HepG2 (cell line): ENCODE measurements at regions not wholly inside any gene's neighbourhood (a gene's known extent, or its start where the extent isn't known, plus 50 kb on each side); places are given as distances from the start of the nearest gene placed in this dataset.

Experiments
- ATAC-seq: fragments of 200-7000 bp; cut with Tn5 transposase; 3 replicates; pipeline ENCODE4 v1.9.1; 2020; ENCODE audit warnings: mild to moderate bottlenecking, moderate library complexity
- BruUV-seq: library from RNA; stranded (reverse); fragments of 400-500 nt; replicated peaks from 2 replicates; lab custom pipeline; 2021; lab: Mats Ljungman, UMichigan
- CTCF ChIA-PET: fragments of 300-600 bp; formaldehyde crosslinking; extraction: SDS; loops from one replicate; lab custom pipeline; 2021; ENCODE audit warnings: low total read pairs, inconsistent platforms, low intra/inter-chr PET ratio; lab: Yijun Ruan, JAX
- POLR2A ChIA-PET: fragments of 350-600 bp; sonication (Branson Sonifier 250); formaldehyde crosslinking; loops from one replicate; lab custom pipeline; 2020; ENCODE audit warnings: antibody characterized with exemption, inconsistent platforms; lab: Yijun Ruan, JAX
- DNase-seq: peaks from one replicate; pipeline ENCODE4 v3.0.0-alpha.2; 2015; ENCODE audit warnings: low spot score
- FAIRE-seq: peaks from 3 replicates; lab custom pipeline; 2011; peaks lifted over from hg19 to GRCh38; lab: Jason Lieb, UNC
- H2AFZ ChIP-seq: one replicate; pipeline ENCODE4 v1.6.1; 2011; ENCODE audit warnings: low read length, inconsistent platforms
- H3K27ac ChIP-seq: fragments of 300-600 bp; 3 replicates; pipeline ENCODE4 v1.8.0; 2011; ENCODE audit warnings: mixed run types, mild to moderate bottlenecking, mixed read lengths, low read length, inconsistent platforms; ENCODE audit not compliant: insufficient read depth; ENCODE audit errors: extremely low read length
- H3K27me3 ChIP-seq, 2 experiments: fragments of 200-600 bp in 1 of 2; 2 replicates in 1 of 2; 3 replicates in 1 of 2; pipeline versions ENCODE4 v1.6.0 to v1.8.0; 2011; ENCODE audit warnings: low read length in 2 of 2, mild to moderate bottlenecking in 2 of 2, moderate library complexity in 2 of 2, inconsistent platforms in 1 of 2; ENCODE audit not compliant: insufficient read depth in 2 of 2, control insufficient read depth in 1 of 2
- H3K36me3 ChIP-seq, 2 experiments: fragments of 200-600 bp in 1 of 2; replicated peaks in 1 of 2; 2 replicates in 1 of 2; 3 replicates in 1 of 2; pipeline versions ENCODE4 v1.5.1 to v1.8.0; 2011; ENCODE audit warnings: low read length in 2 of 2, inconsistent platforms in 1 of 2; ENCODE audit not compliant: insufficient read depth in 2 of 2, control insufficient read depth in 1 of 2
- H3K4me1 ChIP-seq: 2 replicates; pipeline ENCODE4 v1.5.1; 2012; ENCODE audit warnings: low read length, inconsistent platforms; ENCODE audit not compliant: insufficient read depth
- H3K4me2 ChIP-seq: 2 replicates; pipeline ENCODE4 v1.6.0; 2011; ENCODE audit warnings: low read depth, low read length, inconsistent platforms
- H3K4me3 ChIP-seq, 3 experiments: fragments of 200-600 bp in 1 of 3; sonication (generic), shearing (Covaris generic) in 1 of 3; replicated peaks in 1 of 3; 2 replicates each; pipeline ENCODE4 v1.5.1; 2011 to 2016; ENCODE audit warnings: low read length in 3 of 3, inconsistent platforms in 2 of 3, low read depth in 2 of 3, mild to moderate bottlenecking in 2 of 3, control low read depth in 1 of 3, mixed read lengths in 1 of 3; ENCODE audit not compliant: insufficient read depth in 1 of 3
- H3K79me2 ChIP-seq: one replicate; pipeline ENCODE4 v1.6.1; 2011; ENCODE audit warnings: low read length, inconsistent platforms; ENCODE audit not compliant: insufficient read depth
- H3K9ac ChIP-seq: 2 replicates; pipeline ENCODE4 v1.6.0; 2011; ENCODE audit warnings: mild to moderate bottlenecking, low read depth, low read length, inconsistent platforms; ENCODE audit not compliant: insufficient read depth
- H3K9me3 ChIP-seq: 2 replicates; pipeline ENCODE4 v1.5.1; 2012; ENCODE audit warnings: mild to moderate bottlenecking, low read length
- H4K20me1 ChIP-seq: 2 replicates; pipeline ENCODE4 v1.6.0; 2011; ENCODE audit warnings: inconsistent platforms, mild to moderate bottlenecking, low read length, moderate library complexity; ENCODE audit not compliant: insufficient read depth
- CREBL2 ChIP-seq: sonication (generic); formaldehyde crosslinking; IDR thresholded peaks from 2 replicates; pipeline ENCODE4 v1.8.1; 2023; ENCODE audit warnings: missing genetic modification reagents, mild to moderate bottlenecking, borderline replicate concordance
- HNRNPLL ChIP-seq: fragments of 200-400 bp; formaldehyde crosslinking; IDR thresholded peaks from 2 replicates; pipeline ENCODE4 v1.6.1; 2017; ENCODE audit warnings: mild to moderate bottlenecking, low read depth, low read length; ENCODE audit not compliant: poor library complexity, severe bottlenecking
- HOXA7 ChIP-seq: sonication (generic); formaldehyde crosslinking; IDR thresholded peaks from 2 replicates; pipeline ENCODE4 v1.8.1; 2022; ENCODE audit warnings: mild to moderate bottlenecking, missing genetic modification reagents, moderate library complexity
- IKZF4 ChIP-seq: sonication (generic); formaldehyde crosslinking; IDR thresholded peaks from 2 replicates; pipeline ENCODE4 v1.5.1; 2020; ENCODE audit warnings: borderline replicate concordance, mild to moderate bottlenecking, low read depth, missing genetic modification reagents; ENCODE audit errors: not compliant biosample characterization
- NFYB ChIP-seq: sonication (generic); formaldehyde crosslinking; IDR thresholded peaks from 2 replicates; pipeline ENCODE4 v1.4.0; 2020; ENCODE audit warnings: missing genetic modification reagents
- SNAPC5 ChIP-seq: sonication (generic); formaldehyde crosslinking; IDR thresholded peaks from 2 replicates; pipeline ENCODE4 v1.8.1; 2023; ENCODE audit warnings: mild to moderate bottlenecking, missing genetic modification reagents, borderline replicate concordance
- TFE3 ChIP-seq: IDR thresholded peaks from 2 replicates; pipeline ENCODE4 v1.6.1; 2016
- UBTF ChIP-seq: sonication (generic); formaldehyde crosslinking; IDR thresholded peaks from 2 replicates; pipeline ENCODE4 v1.4.0; 2020; ENCODE audit warnings: mild to moderate bottlenecking, missing genetic modification reagents
- ZBTB3 ChIP-seq: sonication (generic); formaldehyde crosslinking; IDR thresholded peaks from 2 replicates; pipeline ENCODE4 v1.4.0; 2020; ENCODE audit warnings: low read depth, mild to moderate bottlenecking, moderate library complexity, missing genetic modification reagents, borderline replicate concordance
- ZBTB42 ChIP-seq: sonication (generic); formaldehyde crosslinking; IDR thresholded peaks from 2 replicates; pipeline ENCODE4 v1.5.0; 2020; ENCODE audit warnings: mild to moderate bottlenecking, missing genetic modification reagents
- ZFP36 ChIP-seq: fragments of 150-350 bp; IDR thresholded peaks from 2 replicates; pipeline ENCODE4 v1.6.1; 2018; ENCODE audit warnings: borderline replicate concordance, low read length, low read depth; ENCODE audit not compliant: partially characterized antibody
- ZNF263 ChIP-seq: sonication (generic); formaldehyde crosslinking; IDR thresholded peaks from 2 replicates; pipeline ENCODE4 v1.4.0; 2020; ENCODE audit warnings: missing genetic modification reagents
- ZNF350 ChIP-seq: sonication (generic); formaldehyde crosslinking; IDR thresholded peaks from 2 replicates; pipeline ENCODE4 v1.4.0; 2020; ENCODE audit warnings: mild to moderate bottlenecking, low read depth, missing genetic modification reagents, borderline replicate concordance
- ZNF607 ChIP-seq: sonication (generic); formaldehyde crosslinking; IDR thresholded peaks from 2 replicates; pipeline ENCODE4 v1.5.1; 2020; ENCODE audit warnings: missing genetic modification reagents, mild to moderate bottlenecking, borderline replicate concordance
- ZNF841 ChIP-seq: sonication (generic); formaldehyde crosslinking; IDR thresholded peaks from 2 replicates; pipeline ENCODE4 v1.8.1; 2023; ENCODE audit warnings: missing genetic modification reagents, borderline replicate concordance
- ZNF883 ChIP-seq: sonication (generic); formaldehyde crosslinking; IDR thresholded peaks from 2 replicates; pipeline ENCODE4 v1.5.1; 2020; ENCODE audit warnings: mild to moderate bottlenecking, missing genetic modification reagents; ENCODE audit errors: not compliant biosample characterization
- ZSCAN21 ChIP-seq: sonication (generic); formaldehyde crosslinking; IDR thresholded peaks from 2 replicates; pipeline ENCODE4 v1.8.0; 2022; ENCODE audit warnings: mild to moderate bottlenecking, missing genetic modification reagents, moderate library complexity, borderline replicate concordance
- WGBS: methylation state at CpG from one replicate; pipeline ENCODE4 v1.1.6; 2017; ENCODE audit warnings: low lambda C conversion rate; 5-methylcytosine and 5-hydroxymethylcytosine counted together
- in situ Hi-C: cut with HindIII; loops from 2 replicates; pipeline ENCODE4 v1.10.0; 2017; ENCODE audit warnings: low pct_unique_long_range_greater_than_20kb; ENCODE audit not compliant: extremely low pct_ligation_motif_present
- intact Hi-C: fragments of 100-400 bp; cut with micrococcal nuclease; formaldehyde crosslinking; loops from one replicate; pipeline ENCODE4 v1.10.0; 2022; ENCODE audit not compliant: unreplicated experiment

GRCh38 chr5:30749971-30750370 is 443.5 kb upstream of the CDH6 start (continued):
- TF ChIP-seq UBTF (CRISPR knock-in tag) (no peak), HNRNPLL (no peak), NFYB (CRISPR knock-in tag) (no peak), CREBL2 (CRISPR knock-in tag) (no peak), TFE3 (CRISPR knock-in tag) (no peak), ZNF607 (CRISPR knock-in tag) (no peak)

- ChIA-PET POLR2A (no interaction called here), CTCF (no interaction called here)
- DNase-seq (no peak), ATAC-seq (no peak)
- WGBS, result 0% methylated on average over 4 of the region's 4 CpGs
- H3K79me2 ChIP-seq, result no peaks in the 10 kb centered on the region
- H3K27me3 ChIP-seq, result no peaks in the 10 kb centered on the region
- in situ Hi-C loops (no loop called here), intact Hi-C loops (no loop called here)
- no peak overlapping the region for H3K4me2 ChIP-seq
- no peaks in the 10 kb centered on the region for H4K20me1 ChIP-seq
- H3K4me1 ChIP-seq, result no peaks in the 10 kb centered on the region
- no peak overlapping the region for H2AFZ ChIP-seq
- BruUV-seq, result no TSS peak
- peaks cover 10% of the 10 kb centered on the region; the same call in 1 of the 2 replicates for H3K9me3 ChIP-seq
- TF ChIP-seq IKZF4 (CRISPR knock-in tag) (no peak), ZFP36 (no peak), SNAPC5 (CRISPR knock-in tag) (no peak), ZBTB3 (CRISPR knock-in tag) (no peak), ZBTB42 (CRISPR knock-in tag) (no peak), ZNF350 (CRISPR knock-in tag) (no peak), ZNF841 (CRISPR knock-in tag) (no peak), HOXA7 (CRISPR knock-in tag) (no peak), ZNF883 (CRISPR knock-in tag) (no peak), ZSCAN21 (CRISPR knock-in tag) (no peak), ZNF263 (CRISPR knock-in tag) (no peak)
- TF ChIP-seq, all 625 proteins: peak for 0
- Histone ChIP-seq H3K9ac (no peak overlapping the region), H3K4me3 (no peak overlapping the region), H3K27ac (no peak overlapping the region), H3K36me3 (no peaks in the 10 kb centered on the region)
- no peak for FAIRE-seq
Measured at GRCh38 chr5:30747412-30747811, 446.1 kb upstream of the CDH6 start.
